GM12878 (cell line): ENCODE measurements at regions not wholly inside any gene's neighbourhood (a gene's known extent, or its start where the extent isn't known, plus 50 kb on each side); places are given as distances from the start of the nearest gene placed in this dataset.

ENCODE experiments used
- ATAC-seq: fragments of 200-7000 bp; cut with Tn5 transposase; 3 replicates; pipeline ENCODE4 v1.9.1; 2020; ENCODE audit warnings: mild to moderate bottlenecking, moderate library complexity
- BruUV-seq: library from RNA; stranded (reverse); fragments of 400-500 nt; replicated peaks from 2 replicates; lab custom pipeline; 2021; lab: Mats Ljungman, UMichigan
- CTCF ChIA-PET: fragments of 300-600 bp; sonication (Branson Sonifier 250); formaldehyde crosslinking; extraction: SDS; loops from one replicate; lab custom pipeline; 2021; ENCODE audit warnings: inconsistent platforms; lab: Yijun Ruan, JAX
- POLR2A ChIA-PET: fragments of 350-600 bp; formaldehyde crosslinking; extraction: SDS; loops from one replicate; lab custom pipeline; 2021; ENCODE audit warnings: inconsistent platforms; lab: Charles Lee
- RAD21 ChIA-PET: fragments of 300-600 bp; sonication (Branson Sonifier 250); formaldehyde crosslinking; loops from one replicate; lab custom pipeline; 2023; ENCODE audit warnings: antibody characterized with exemption; ENCODE audit not compliant: unreplicated experiment; lab: Charles Lee
- SMC1A ChIA-PET: fragments of 300-600 bp; sonication (Branson Sonifier 250); formaldehyde crosslinking; loops from one replicate; lab custom pipeline; 2023; ENCODE audit not compliant: unreplicated experiment, uncharacterized antibody; lab: Charles Lee
- DNase-seq: peaks from one replicate; pipeline ENCODE4 v3.0.0-alpha.2; 2011; ENCODE audit warnings: low read depth, low spot score
- FAIRE-seq: peaks from 3 replicates; lab custom pipeline; 2011; peaks lifted over from hg19 to GRCh38; lab: Jason Lieb, UNC
- H2AFZ ChIP-seq: 2 replicates; pipeline ENCODE4 v1.6.0; 2011; ENCODE audit warnings: low read depth, low read length, control low read depth; ENCODE audit not compliant: control insufficient read depth
- H3K27ac ChIP-seq: 2 replicates; pipeline ENCODE4 v1.5.1; 2011; ENCODE audit warnings: control low read depth; ENCODE audit not compliant: control insufficient read depth, insufficient read depth
- H3K27me3 ChIP-seq, 2 experiments: replicated peaks in 1 of 2; 2 replicates each; pipeline versions ENCODE4 v1.6.0 to v1.6.1; 2011; ENCODE audit warnings: low read length in 1 of 2; ENCODE audit not compliant: control insufficient read depth in 2 of 2, insufficient read depth in 2 of 2
- H3K36me3 ChIP-seq, 2 experiments: 2 replicates each; pipeline ENCODE4 v1.5.1; 2011; ENCODE audit warnings: low read length in 1 of 2; ENCODE audit not compliant: control insufficient read depth in 2 of 2, insufficient read depth in 2 of 2
- H3K4me1 ChIP-seq: 2 replicates; pipeline ENCODE4 v1.6.1; 2011; ENCODE audit warnings: mild to moderate bottlenecking, low read length, moderate library complexity, mixed read lengths; ENCODE audit not compliant: control insufficient read depth, insufficient read depth
- H3K4me2 ChIP-seq: 2 replicates; pipeline ENCODE4 v1.6.0; 2011; ENCODE audit warnings: control low read depth; ENCODE audit not compliant: control insufficient read depth, insufficient read depth
- H3K4me3 ChIP-seq: fragments of 200-600 bp; sonication (generic); 2 replicates; pipeline ENCODE4 v1.5.1; 2016
- H3K79me2 ChIP-seq: 2 replicates; pipeline ENCODE4 v1.6.0; 2011; ENCODE audit warnings: low read length; ENCODE audit not compliant: control insufficient read depth, insufficient read depth
- H3K9ac ChIP-seq: 2 replicates; pipeline ENCODE4 v1.8.0; 2011; ENCODE audit warnings: low read length, control low read depth, mixed read lengths; ENCODE audit not compliant: control insufficient read depth, insufficient read depth
- H3K9me3 ChIP-seq: replicated peaks from 3 replicates; pipeline ENCODE4 v1.5.1; 2011; ENCODE audit warnings: mild to moderate bottlenecking, low read length; ENCODE audit not compliant: control insufficient read depth, insufficient read depth
- H4K20me1 ChIP-seq: 2 replicates; pipeline ENCODE4 v1.6.0; 2011; ENCODE audit not compliant: control insufficient read depth, insufficient read depth
- BACH1 ChIP-seq: fragments of 450-650 bp; IDR thresholded peaks from 2 replicates; pipeline ENCODE4 v1.6.1; 2017; ENCODE audit warnings: mild to moderate bottlenecking, borderline replicate concordance
- CTCF ChIP-seq, 3 experiments: IDR thresholded peaks in 2 of 3; conservative IDR thresholded peaks in 1 of 3; 2 replicates each; pipeline ENCODE4 v1.5.1; 2011; ENCODE audit warnings: low read depth in 3 of 3, low read length in 3 of 3, mild to moderate bottlenecking in 3 of 3, control low read depth in 2 of 3, moderate library complexity in 2 of 3, inconsistent platforms in 1 of 3, mixed read lengths in 1 of 3; ENCODE audit not compliant: control insufficient read depth in 2 of 3, insufficient read depth in 1 of 3; ENCODE audit errors: extremely low read depth in 1 of 3
- EZH2 ChIP-seq: IDR thresholded peaks from 2 replicates; pipeline ENCODE4 v1.6.1; 2012; ENCODE audit warnings: low read depth, mild to moderate bottlenecking, control low read depth, inconsistent platforms, low read length, borderline replicate concordance; ENCODE audit not compliant: control insufficient read depth
- GABPA ChIP-seq: IDR thresholded peaks from 2 replicates; pipeline ENCODE4 v1.6.1; 2014; ENCODE audit warnings: antibody characterized with exemption, low read depth, mild to moderate bottlenecking, inconsistent platforms
- HSF1 ChIP-seq: fragments of 150-350 bp; IDR thresholded peaks from 2 replicates; pipeline ENCODE4 v1.6.1; 2014; ENCODE audit warnings: mild to moderate bottlenecking, low read depth, low read length
- KAT2A ChIP-seq: conservative IDR thresholded peaks from 2 replicates; pipeline ENCODE4 v1.6.1; 2011; ENCODE audit warnings: low read depth, low read length; ENCODE audit not compliant: control insufficient read depth
- NR2C1 ChIP-seq: fragments of 450-650 bp; IDR thresholded peaks from 2 replicates; pipeline ENCODE4 v1.6.1; 2017; ENCODE audit warnings: antibody characterized with exemption, mild to moderate bottlenecking, moderate library complexity
- STAT1 ChIP-seq: fragments of 450-650 bp; conservative IDR thresholded peaks from 2 replicates; pipeline ENCODE4 v1.6.1; 2014; ENCODE audit warnings: antibody characterized with exemption, mild to moderate bottlenecking
- SUZ12 ChIP-seq: fragments of 200-600 bp; sonication (generic); IDR thresholded peaks from one replicate; pipeline ENCODE4 v1.6.1; 2018; ENCODE audit warnings: antibody characterized with exemption, mild to moderate bottlenecking; ENCODE audit not compliant: unreplicated experiment
- TARDBP ChIP-seq: IDR thresholded peaks from 2 replicates; pipeline ENCODE4 v1.6.1; 2016; ENCODE audit warnings: borderline replicate concordance
- TCF3 ChIP-seq: IDR thresholded peaks from 2 replicates; pipeline ENCODE4 v1.6.1; 2012; ENCODE audit warnings: low read depth, mild to moderate bottlenecking, low read length, borderline replicate concordance; ENCODE audit not compliant: insufficient read depth
- WRNIP1 ChIP-seq: IDR thresholded peaks from 2 replicates; pipeline ENCODE4 v1.6.1; 2011; ENCODE audit warnings: low read depth, low read length, improper control_type of control experiment, borderline replicate concordance
- ZBTB33 ChIP-seq: fragments of 450-650 bp; IDR thresholded peaks from 2 replicates; pipeline ENCODE4 v1.6.1; 2017; ENCODE audit warnings: mild to moderate bottlenecking
- WGBS: methylation state at CpG from one replicate; pipeline ENCODE4 v1.1.6; 2016; ENCODE audit warnings: low lambda C conversion rate; ENCODE audit not compliant: insufficient replicate concordance, insufficient coverage; ENCODE audit errors: missing lambda C conversion rate; 5-methylcytosine and 5-hydroxymethylcytosine counted together
- in situ Hi-C: fragments of 300-500 bp; cut with MboI; formaldehyde crosslinking; loops from 9 replicates; pipeline ENCODE4 v1.14.3; 2018; ENCODE audit warnings: mixed read lengths
- intact Hi-C: fragments of 100-400 bp; cut with micrococcal nuclease; formaldehyde crosslinking; loops from one replicate; pipeline ENCODE4 v1.14.2; 2022; ENCODE audit not compliant: unreplicated experiment
- TF ChIP-seq, protein P1 (sequence below): fragments of 450-650 bp; IDR thresholded peaks from 2 replicates; pipeline ENCODE4 v1.6.1; 2018; ENCODE audit warnings: borderline replicate concordance, mild to moderate bottlenecking; ENCODE audit not compliant: partially characterized antibody
- TF ChIP-seq, protein P2 (sequence below): fragments of 450-650 bp; IDR thresholded peaks from 2 replicates; pipeline ENCODE4 v1.6.1; 2014; ENCODE audit warnings: mild to moderate bottlenecking

DNA sequence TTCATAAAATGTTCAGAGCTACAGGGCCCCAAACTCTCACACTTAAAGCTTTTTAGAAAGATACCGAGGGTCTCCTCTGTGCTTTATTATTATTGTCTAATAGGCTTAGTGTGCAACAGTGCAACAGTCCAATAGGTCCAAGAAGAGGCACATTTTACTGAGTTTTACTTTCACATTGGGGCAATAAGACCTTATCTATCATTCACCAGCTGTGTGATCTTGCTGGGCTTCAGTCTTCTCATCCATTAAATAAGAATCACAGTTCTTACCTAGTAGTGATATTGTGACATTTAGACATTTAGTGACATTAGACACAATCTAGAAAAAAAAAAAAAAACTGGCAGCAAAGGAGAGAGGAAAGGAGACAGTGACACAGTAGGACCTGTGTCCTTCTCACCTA is 175.8 kb upstream of the NFIA start:
- ChIA-PET SMC1A (no interaction called here), CTCF (interaction anchor here (1.1 kb wide), 1 partner anchor 13 kb away, joined by 4 read pairs; no protein-coding TSS in a partner anchor), RAD21 (no interaction called here), POLR2A (no interaction called here)
- H3K27me3 ChIP-seq, result no peaks in the 10 kb centered on the region
- H3K27ac ChIP-seq, result no peak overlapping the region
- no peaks in the 10 kb centered on the region for H3K36me3 ChIP-seq
- no peaks in the 10 kb centered on the region; the same call in 1 of the 2 replicates for H4K20me1 ChIP-seq
- DNase-seq (no peak), FAIRE-seq (no peak), ATAC-seq (no peak)
- no TSS peak for BruUV-seq
- H2AFZ ChIP-seq, result no peak overlapping the region
- in situ Hi-C loops, result no loop called here
- H3K4me3 ChIP-seq, result no peak overlapping the region
- intact Hi-C loops, result no loop called here
- no peak overlapping the region for H3K9ac ChIP-seq
- TF ChIP-seq STAT1 (no peak), SUZ12 (no peak), EZH2 (no peak), CTCF (IDR thresholded peaks at IDR 0.05 in 2 of 3, conservative IDR thresholded peaks at IDR 0.05 in 1 of 3; ENCODE audit: control insufficient read depth in 2 of 3, extremely low read depth in 1 of 3, insufficient read depth in 1 of 3, low read depth in 3 of 3, low read length in 3 of 3) (no peak), TARDBP (no peak), WRNIP1 (no peak), HSF1 (no peak), ZBTB33 (no peak), BACH1 (no peak), TCF3 (no peak), NR2C1 (no peak), KAT2A (no peak), GABPA (no peak)
- TF ChIP-seq, protein P1, sequence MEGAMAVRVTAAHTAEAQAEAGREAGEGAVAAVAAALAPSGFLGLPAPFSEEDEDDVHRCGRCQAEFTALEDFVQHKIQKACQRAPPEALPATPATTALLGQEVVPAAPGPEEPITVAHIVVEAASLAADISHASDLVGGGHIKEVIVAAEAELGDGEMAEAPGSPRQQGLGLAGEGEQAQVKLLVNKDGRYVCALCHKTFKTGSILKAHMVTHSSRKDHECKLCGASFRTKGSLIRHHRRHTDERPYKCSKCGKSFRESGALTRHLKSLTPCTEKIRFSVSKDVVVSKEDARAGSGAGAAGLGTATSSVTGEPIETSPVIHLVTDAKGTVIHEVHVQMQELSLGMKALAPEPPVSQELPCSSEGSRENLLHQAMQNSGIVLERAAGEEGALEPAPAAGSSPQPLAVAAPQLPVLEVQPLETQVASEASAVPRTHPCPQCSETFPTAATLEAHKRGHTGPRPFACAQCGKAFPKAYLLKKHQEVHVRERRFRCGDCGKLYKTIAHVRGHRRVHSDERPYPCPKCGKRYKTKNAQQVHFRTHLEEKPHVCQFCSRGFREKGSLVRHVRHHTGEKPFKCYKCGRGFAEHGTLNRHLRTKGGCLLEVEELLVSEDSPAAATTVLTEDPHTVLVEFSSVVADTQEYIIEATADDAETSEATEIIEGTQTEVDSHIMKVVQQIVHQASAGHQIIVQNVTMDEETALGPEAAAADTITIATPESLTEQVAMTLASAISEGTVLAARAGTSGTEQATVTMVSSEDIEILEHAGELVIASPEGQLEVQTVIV, result no peak
- TF ChIP-seq, protein P2, sequence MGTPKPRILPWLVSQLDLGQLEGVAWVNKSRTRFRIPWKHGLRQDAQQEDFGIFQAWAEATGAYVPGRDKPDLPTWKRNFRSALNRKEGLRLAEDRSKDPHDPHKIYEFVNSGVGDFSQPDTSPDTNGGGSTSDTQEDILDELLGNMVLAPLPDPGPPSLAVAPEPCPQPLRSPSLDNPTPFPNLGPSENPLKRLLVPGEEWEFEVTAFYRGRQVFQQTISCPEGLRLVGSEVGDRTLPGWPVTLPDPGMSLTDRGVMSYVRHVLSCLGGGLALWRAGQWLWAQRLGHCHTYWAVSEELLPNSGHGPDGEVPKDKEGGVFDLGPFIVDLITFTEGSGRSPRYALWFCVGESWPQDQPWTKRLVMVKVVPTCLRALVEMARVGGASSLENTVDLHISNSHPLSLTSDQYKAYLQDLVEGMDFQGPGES, result no peak
- no peaks in the 10 kb centered on the region for H3K79me2 ChIP-seq
- H3K9me3 ChIP-seq, result no peaks in the 10 kb centered on the region
- H3K4me1 ChIP-seq, result no peaks in the 10 kb centered on the region
- H3K4me2 ChIP-seq, result no peak overlapping the region
- WGBS, result 4% methylated on average over 1 of the region's 1 CpG
